ENCODE measurements at regions not wholly inside any gene's neighbourhood (a gene's known extent, or its start where the extent isn't known, plus 50 kb on each side); places are given as distances from the start of the nearest gene placed in this dataset.
"Not testable (repeated sequence)": the region's sequence is repeated elsewhere in the genome, so short reads cannot be mapped to it uniquely, and the experiment has no call there.

- no peak for DNase-seq
Measured at GRCh38 chr2:180694445-180695421, 285.7 kb upstream of the UBE2E3 start.

- no peak for DNase-seq
Measured at GRCh38 chr2:180692322-180692721, 288.1 kb upstream of the UBE2E3 start.

GRCh38 chr2:180691855-180692223 is 288.6 kb upstream of the UBE2E3 start:
- not testable (repeated sequence) for DNase-seq

- not testable (repeated sequence) for DNase-seq
Measured at GRCh38 chr2:180691186-180691854, 289.1 kb upstream of the UBE2E3 start.

- DNase-seq, result peak; percentile 23
Measured at GRCh38 chr2:180690611-180691010, 289.8 kb upstream of the UBE2E3 start.

- DNase-seq, result no peak
Measured at GRCh38 chr2:180682871-180683270, 297.5 kb upstream of the UBE2E3 start.

- DNase-seq, result no peak
Measured at GRCh38 chr2:180679693-180680092, 300.7 kb upstream of the UBE2E3 start.

- no peak for DNase-seq
Measured at GRCh38 chr2:180678625-180678972, 301.8 kb upstream of the UBE2E3 start.

- DNase-seq, result no peak
Measured at GRCh38 chr2:180677930-180678624, 302.3 kb upstream of the UBE2E3 start.

GRCh38 chr2:180677200-180677599 is 303.2 kb upstream of the UBE2E3 start:
- DNase-seq, result no peak

GRCh38 chr2:180676520-180677025 is 303.8 kb upstream of the UBE2E3 start:
- DNase-seq, result no peak

- DNase-seq, result peak; percentile 30
Measured at GRCh38 chr2:180675170-180675569, 305.2 kb upstream of the UBE2E3 start.

- DNase-seq, result no peak
Measured at GRCh38 chr2:180672377-180672776, 308.0 kb upstream of the UBE2E3 start.

- no peak for DNase-seq
Measured at GRCh38 chr2:180670302-180671003, 310.0 kb upstream of the UBE2E3 start.

GRCh38 chr2:180669016-180669415 is 311.4 kb upstream of the UBE2E3 start:
- no peak for DNase-seq

GRCh38 chr2:180664507-180664906 is 315.9 kb upstream of the UBE2E3 start:
- no peak for DNase-seq

- DNase-seq, result peak; percentile 73
Measured at GRCh38 chr2:180662941-180663471, 317.4 kb upstream of the UBE2E3 start.

GRCh38 chr2:180662521-180662920 is 317.9 kb upstream of the UBE2E3 start:
- DNase-seq, result peak; percentile 37

- DNase-seq, result no peak
Measured at GRCh38 chr2:180661686-180662030, 318.7 kb upstream of the UBE2E3 start.

GRCh38 chr2:180660881-180661685 is 319.3 kb upstream of the UBE2E3 start:
- DNase-seq, result no peak

GRCh38 chr2:180660207-180660606 is 320.2 kb upstream of the UBE2E3 start:
- DNase-seq, result no peak

GRCh38 chr2:180657054-180657453 is 323.4 kb upstream of the UBE2E3 start:
- peak; percentile 50 for DNase-seq
